MM.1S (cell line): ENCODE measurements at regions not wholly inside any gene's neighbourhood (a gene's known extent, or its start where the extent isn't known, plus 50 kb on each side); places are given as distances from the start of the nearest gene placed in this dataset.

Source experiments
- CTCF ChIP-seq: fragments of 300-600 bp; sonication (generic); IDR thresholded peaks from 2 replicates; pipeline ENCODE4 v1.5.1; 2016; ENCODE audit warnings: antibody characterized with exemption, low read length, mixed read lengths
- EZH2 ChIP-seq: fragments of 300-600 bp; sonication (generic); optimal IDR thresholded peaks from 2 replicates; pipeline ENCODE3; 2017; ENCODE audit warnings: low read depth, mild to moderate bottlenecking, antibody characterized with exemption, low read length, mixed read lengths
- EZH2phosphoT487 ChIP-seq: fragments of 300-600 bp; sonication (generic); IDR thresholded peaks from 2 replicates; pipeline ENCODE4 v1.6.1; 2018; ENCODE audit warnings: antibody characterized with exemption, low read length

- TF ChIP-seq EZH2: no peak
- TF ChIP-seq CTCF: no peak
- no peak for TF ChIP-seq EZH2phosphoT487
These were observed 125.0 kb downstream of the MOBP start for GRCh38 chr3:39592311-39593050.
